NCI-H345 treated with DMSO at 0.1 percent for 48 hours (cell line): ENCODE measurements at regions not wholly inside any gene's neighbourhood (a gene's known extent, or its start where the extent isn't known, plus 50 kb on each side); places are given as distances from the start of the nearest gene placed in this dataset.
"Not testable (repeated sequence)": the region's sequence is repeated elsewhere in the genome, so short reads cannot be mapped to it uniquely, and the experiment has no call there.

Experiments
- DNase-seq: peaks from one replicate; lab custom pipeline; 2025; ENCODE audit not compliant: unreplicated experiment; lab: John Stamatoyannopoulos, UW

GRCh38 chr2:67895227-67895941, 167.4 kb downstream of the C1D start:
- no peak for DNase-seq

- no peak for DNase-seq
Measured at GRCh38 chr2:67896076-67896475, 166.7 kb downstream of the C1D start.

- DNase-seq, result no peak
Measured at GRCh38 chr2:67896476-67896875, 166.3 kb downstream of the C1D start.

- DNase-seq, result no peak
Measured at GRCh38 chr2:67898595-67898994, 164.2 kb downstream of the C1D start.

GRCh38 chr2:67899187-67899586, 163.6 kb downstream of the C1D start:
- DNase-seq, result no peak

GRCh38 chr2:67900826-67901225, 162.0 kb downstream of the C1D start:
- no peak for DNase-seq

- peak; percentile 7 for DNase-seq
Measured at GRCh38 chr2:67904566-67904965, 158.2 kb downstream of the C1D start.

- no peak for DNase-seq
Measured at GRCh38 chr2:67904966-67905365, 157.8 kb downstream of the C1D start.

GRCh38 chr2:67906547-67906946, 156.3 kb downstream of the C1D start:
- DNase-seq, result not testable (repeated sequence)

GRCh38 chr2:67917332-67918054, 145.3 kb downstream of the C1D start:
- no peak for DNase-seq

- no peak for DNase-seq
Measured at GRCh38 chr2:67918471-67918870, 144.3 kb downstream of the C1D start.

- DNase-seq, result no peak
Measured at GRCh38 chr2:67919490-67919889, 143.3 kb downstream of the C1D start.

- DNase-seq, result peak; percentile 35
Measured at GRCh38 chr2:67922080-67922785, 140.6 kb downstream of the C1D start.

GRCh38 chr2:67923696-67924095, 139.1 kb downstream of the C1D start:
- no peak for DNase-seq

GRCh38 chr2:67927501-67927900, 135.3 kb downstream of the C1D start:
- DNase-seq, result no peak

GRCh38 chr2:67930156-67930555, 132.6 kb downstream of the C1D start:
- DNase-seq, result peak; percentile 11

- no peak for DNase-seq
Measured at GRCh38 chr2:67936969-67937368, 125.8 kb downstream of the C1D start.

GRCh38 chr2:67938053-67938452, 124.8 kb downstream of the C1D start:
- no peak for DNase-seq

- DNase-seq, result no peak
Measured at GRCh38 chr2:67945056-67945455, 117.7 kb downstream of the C1D start.

GRCh38 chr2:67945940-67946339, 116.9 kb downstream of the C1D start:
- peak; percentile 5 for DNase-seq

GRCh38 chr2:67948057-67948456, 114.7 kb downstream of the C1D start:
- DNase-seq, result no peak

GRCh38 chr2:67948506-67948905, 114.3 kb downstream of the C1D start:
- DNase-seq, result no peak
